HG03571 (cell line): ENCODE measurements at regions not wholly inside any gene's neighbourhood (a gene's known extent, or its start where the extent isn't known, plus 50 kb on each side); places are given as distances from the start of the nearest gene placed in this dataset.
A peak's percentile ranks its signal among the peaks of the same experiment; 100 is the strongest.
"Not testable (repeated sequence)": the region's sequence is repeated elsewhere in the genome, so short reads cannot be mapped to it uniquely, and the experiment has no call there.

Experiments
- ATAC-seq: cut with Tn5 transposase; IDR thresholded peaks from one replicate; pipeline ENCODE4 v1.9.1; 2021; ENCODE audit not compliant: unreplicated experiment

- ATAC-seq: no peak
Measured at GRCh38 chr1:101185421-101185820, 51.4 kb upstream of the S1PR1 start.

- no peak for ATAC-seq
Measured at GRCh38 chr1:101183388-101183699, 53.5 kb upstream of the S1PR1 start.

GRCh38 chr1:101182627-101183387 is 54.0 kb upstream of the S1PR1 start:
- no peak for ATAC-seq

GRCh38 chr1:101181930-101182329 is 54.9 kb upstream of the S1PR1 start:
- ATAC-seq: no peak

GRCh38 chr1:101178688-101179491 is 57.9 kb upstream of the S1PR1 start:
- peak; percentile 95 for ATAC-seq

- no peak for ATAC-seq
Measured at GRCh38 chr1:101178341-101178687, 58.5 kb upstream of the S1PR1 start.

GRCh38 chr1:101175886-101176285 is 60.9 kb upstream of the S1PR1 start:
- no peak for ATAC-seq

GRCh38 chr1:101175466-101175865 is 61.4 kb upstream of the S1PR1 start:
- no peak for ATAC-seq

- no peak for ATAC-seq
Measured at GRCh38 chr1:101174722-101175121, 62.1 kb upstream of the S1PR1 start.

- not testable (repeated sequence) for ATAC-seq
Measured at GRCh38 chr1:101174298-101174697, 62.5 kb upstream of the S1PR1 start.

GRCh38 chr1:101170506-101171050 is 66.2 kb upstream of the S1PR1 start:
- ATAC-seq: no peak

GRCh38 chr1:101167891-101168290 is 68.9 kb upstream of the S1PR1 start:
- peak; percentile 72 for ATAC-seq

- ATAC-seq: no peak
Measured at GRCh38 chr1:101166583-101167120, 70.2 kb upstream of the S1PR1 start.

GRCh38 chr1:101165954-101166353 is 70.9 kb upstream of the S1PR1 start:
- ATAC-seq: no peak

GRCh38 chr1:101165532-101165931 is 71.3 kb upstream of the S1PR1 start:
- no peak for ATAC-seq

- ATAC-seq: no peak
Measured at GRCh38 chr1:101164776-101165175, 72.0 kb upstream of the S1PR1 start.

GRCh38 chr1:101162736-101163735 is 73.8 kb upstream of the S1PR1 start:
- ATAC-seq: no peak

GRCh38 chr1:101162300-101162699 is 74.5 kb upstream of the S1PR1 start:
- no peak for ATAC-seq

GRCh38 chr1:101161619-101162018 is 75.2 kb upstream of the S1PR1 start:
- no peak for ATAC-seq

GRCh38 chr1:101158424-101158823 is 78.4 kb upstream of the S1PR1 start:
- no peak for ATAC-seq

- no peak for ATAC-seq
Measured at GRCh38 chr1:101154547-101154946, 82.3 kb upstream of the S1PR1 start.
